ENCODE measurements at regions not wholly inside any gene's neighbourhood (a gene's known extent, or its start where the extent isn't known, plus 50 kb on each side); places are given as distances from the start of the nearest gene placed in this dataset.

DNA sequence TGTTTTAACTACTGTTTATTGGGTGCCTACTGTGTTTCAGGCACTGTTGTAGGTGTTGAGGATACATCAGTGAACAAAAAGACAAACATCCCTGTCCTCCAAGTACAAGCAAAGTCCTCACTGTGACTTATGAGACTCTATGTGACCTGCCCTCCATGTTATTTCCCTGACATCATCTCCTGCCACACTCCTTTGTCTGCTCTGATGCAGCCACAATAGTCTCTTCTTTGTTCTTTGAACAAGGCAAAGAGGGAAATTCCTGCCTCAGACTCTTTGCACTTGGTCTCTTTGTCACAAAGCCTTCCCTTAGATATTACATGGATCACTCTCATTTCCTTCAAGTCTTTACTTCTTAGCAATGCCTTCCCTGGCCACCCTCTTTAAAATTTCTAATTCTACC is 240.1 kb upstream of the SRRM4 start:
- Histone ChIP-seq H3K36me3 (replicated peaks; ENCODE audit: insufficient read depth, low read length) (no peaks in the 10 kb centered on the region), H3F3A (ENCODE audit: insufficient read depth, low read length) (no peaks in the 10 kb centered on the region), H3K79me2 (ENCODE audit: low read length) (no peaks in the 10 kb centered on the region), H3K9me3 (replicated peaks; ENCODE audit: insufficient read depth, low read length) (no peaks in the 10 kb centered on the region), H3K27ac (ENCODE audit: low read length) (no peak overlapping the region), H3K4me3 (ENCODE audit: low read length) (no peak overlapping the region), H3K4me1 (ENCODE audit: low read length) (no peaks in the 10 kb centered on the region), H4K20me1 (ENCODE audit: insufficient read depth, low read length) (no peaks in the 10 kb centered on the region), H3K9ac (ENCODE audit: low read length) (no peak overlapping the region), H3K9me2 (replicated peaks; ENCODE audit: insufficient read depth, low read length) (no peaks in the 10 kb centered on the region), H2AFZ (ENCODE audit: low read length) (no peak overlapping the region), H3K27me3 (replicated peaks; ENCODE audit: insufficient read depth, low read length) (no peaks in the 10 kb centered on the region), H3K4me2 (ENCODE audit: low read depth, low read length) (no peak overlapping the region)
- no peak for TF ChIP-seq EZH2phosphoT487 (IDR thresholded peaks at IDR 0.05; ENCODE audit: low read length)
- TF ChIP-seq EZH2 (optimal IDR thresholded peaks at IDR 0.05; ENCODE audit: low read depth, low read length) = no peak
- TF ChIP-seq, protein P1, sequence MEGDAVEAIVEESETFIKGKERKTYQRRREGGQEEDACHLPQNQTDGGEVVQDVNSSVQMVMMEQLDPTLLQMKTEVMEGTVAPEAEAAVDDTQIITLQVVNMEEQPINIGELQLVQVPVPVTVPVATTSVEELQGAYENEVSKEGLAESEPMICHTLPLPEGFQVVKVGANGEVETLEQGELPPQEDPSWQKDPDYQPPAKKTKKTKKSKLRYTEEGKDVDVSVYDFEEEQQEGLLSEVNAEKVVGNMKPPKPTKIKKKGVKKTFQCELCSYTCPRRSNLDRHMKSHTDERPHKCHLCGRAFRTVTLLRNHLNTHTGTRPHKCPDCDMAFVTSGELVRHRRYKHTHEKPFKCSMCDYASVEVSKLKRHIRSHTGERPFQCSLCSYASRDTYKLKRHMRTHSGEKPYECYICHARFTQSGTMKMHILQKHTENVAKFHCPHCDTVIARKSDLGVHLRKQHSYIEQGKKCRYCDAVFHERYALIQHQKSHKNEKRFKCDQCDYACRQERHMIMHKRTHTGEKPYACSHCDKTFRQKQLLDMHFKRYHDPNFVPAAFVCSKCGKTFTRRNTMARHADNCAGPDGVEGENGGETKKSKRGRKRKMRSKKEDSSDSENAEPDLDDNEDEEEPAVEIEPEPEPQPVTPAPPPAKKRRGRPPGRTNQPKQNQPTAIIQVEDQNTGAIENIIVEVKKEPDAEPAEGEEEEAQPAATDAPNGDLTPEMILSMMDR (IDR thresholded peaks at IDR 0.05; ENCODE audit: low read length) = no peak
- DNase-seq = no peak

DNA sequence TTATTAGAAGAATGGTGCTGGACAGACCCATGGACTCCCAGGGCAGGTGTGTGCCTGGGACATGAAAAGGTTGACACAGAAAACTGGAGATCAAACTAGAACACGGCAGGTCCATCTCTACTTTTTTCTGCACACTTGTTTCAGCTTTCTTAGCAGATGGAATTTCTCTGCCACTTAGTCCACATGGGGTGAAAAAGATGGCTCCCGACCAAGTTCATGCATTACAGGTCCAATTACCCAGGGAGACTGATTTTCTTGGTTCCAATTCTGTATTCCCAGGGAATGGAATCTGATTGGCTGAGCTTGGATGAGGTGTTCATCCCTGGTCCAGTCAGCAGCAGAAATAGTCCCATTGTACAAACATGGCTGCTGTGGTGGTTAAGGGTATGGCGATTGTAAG is 238.9 kb upstream of the SRRM4 start:
- Histone ChIP-seq H3K9ac (ENCODE audit: low read length) (no peak overlapping the region), H4K20me1 (ENCODE audit: insufficient read depth, low read length) (no peaks in the 10 kb centered on the region), H3K4me1 (ENCODE audit: low read length) (no peaks in the 10 kb centered on the region), H3K9me3 (replicated peaks; ENCODE audit: insufficient read depth, low read length) (no peaks in the 10 kb centered on the region), H3K36me3 (replicated peaks; ENCODE audit: insufficient read depth, low read length) (no peaks in the 10 kb centered on the region), H3K27ac (ENCODE audit: low read length) (no peak overlapping the region), H3K4me2 (ENCODE audit: low read depth, low read length) (no peak overlapping the region), H3K9me2 (replicated peaks; ENCODE audit: insufficient read depth, low read length) (no peaks in the 10 kb centered on the region), H3K27me3 (replicated peaks; ENCODE audit: insufficient read depth, low read length) (no peaks in the 10 kb centered on the region), H3F3A (ENCODE audit: insufficient read depth, low read length) (no peaks in the 10 kb centered on the region), H3K79me2 (ENCODE audit: low read length) (no peaks in the 10 kb centered on the region), H3K4me3 (ENCODE audit: low read length) (no peak overlapping the region), H2AFZ (ENCODE audit: low read length) (no peak overlapping the region)
- TF ChIP-seq EZH2phosphoT487 (IDR thresholded peaks at IDR 0.05; ENCODE audit: low read length) (no peak), EZH2 (optimal IDR thresholded peaks at IDR 0.05; ENCODE audit: low read depth, low read length) (no peak)
- TF ChIP-seq, protein P1 (IDR thresholded peaks at IDR 0.05; ENCODE audit: low read length) = no peak
- no peak for DNase-seq

DNA sequence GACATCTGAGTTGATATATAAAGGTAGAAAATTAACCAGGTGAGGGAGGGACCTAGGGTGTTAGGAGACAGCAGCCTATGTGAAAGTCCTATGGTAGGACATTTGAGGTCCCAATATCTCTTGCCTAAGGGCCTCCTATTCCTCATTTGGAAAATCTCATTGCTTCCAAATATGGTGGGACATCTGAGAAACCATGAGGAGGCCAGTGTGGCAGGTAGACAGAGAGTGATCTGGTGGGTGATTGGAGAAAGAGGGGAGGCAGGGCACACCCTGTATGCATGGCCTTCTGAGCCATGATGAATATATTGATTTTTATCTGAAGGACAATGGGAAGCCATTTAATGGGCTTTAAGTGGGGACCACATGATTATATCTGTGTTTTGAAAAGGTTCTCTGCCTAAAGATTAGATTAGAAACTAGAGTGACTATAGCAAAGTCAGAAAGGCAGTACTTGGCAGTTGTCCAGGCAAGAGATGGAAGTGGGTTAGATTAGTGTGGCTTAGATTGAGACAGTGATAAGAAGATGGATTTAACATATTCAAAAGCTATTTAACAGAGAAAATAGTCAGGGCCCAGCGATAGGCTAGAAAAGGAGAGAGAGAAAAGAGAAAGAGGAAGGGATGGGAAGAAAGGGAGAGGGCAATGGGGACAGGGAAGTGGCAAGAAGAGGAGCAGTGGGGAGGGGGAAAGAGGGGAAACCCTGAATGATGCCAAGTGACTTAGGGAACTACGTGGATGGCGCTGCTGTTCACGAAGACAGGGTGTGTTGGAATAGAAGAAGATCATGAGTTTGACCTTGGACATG is 237.2 kb upstream of the SRRM4 start:
- no peaks in the 10 kb centered on the region for H3K79me2 ChIP-seq (ENCODE audit: low read length)
- H3K4me2 ChIP-seq (ENCODE audit: low read depth, low read length) = no peak overlapping the region
- H3K9me2 ChIP-seq (replicated peaks; ENCODE audit: insufficient read depth, low read length) = no peaks in the 10 kb centered on the region
- H2AFZ ChIP-seq (ENCODE audit: low read length) = no peak overlapping the region
- H3K9ac ChIP-seq (ENCODE audit: low read length) = no peak overlapping the region
- no peaks in the 10 kb centered on the region for H3K4me1 ChIP-seq (ENCODE audit: low read length)
- DNase-seq = no peak
- H3K4me3 ChIP-seq (ENCODE audit: low read length) = no peak overlapping the region
- H3K36me3 ChIP-seq (replicated peaks; ENCODE audit: insufficient read depth, low read length) = no peaks in the 10 kb centered on the region
- no peaks in the 10 kb centered on the region for H3K27me3 ChIP-seq (replicated peaks; ENCODE audit: insufficient read depth, low read length)
- no peaks in the 10 kb centered on the region for H3F3A ChIP-seq (ENCODE audit: insufficient read depth, low read length)
- H3K27ac ChIP-seq (ENCODE audit: low read length) = no peak overlapping the region
- no peak for TF ChIP-seq EZH2 (optimal IDR thresholded peaks at IDR 0.05; ENCODE audit: low read depth, low read length)
- TF ChIP-seq, protein P1 (IDR thresholded peaks at IDR 0.05; ENCODE audit: low read length) = no peak
- TF ChIP-seq EZH2phosphoT487 (IDR thresholded peaks at IDR 0.05; ENCODE audit: low read length) = no peak
- H3K9me3 ChIP-seq (replicated peaks; ENCODE audit: insufficient read depth, low read length) = no peaks in the 10 kb centered on the region
- H4K20me1 ChIP-seq (ENCODE audit: insufficient read depth, low read length) = no peaks in the 10 kb centered on the region
